GM21576 (cell line): ENCODE measurements at regions not wholly inside any gene's neighbourhood (a gene's known extent, or its start where the extent isn't known, plus 50 kb on each side); places are given as distances from the start of the nearest gene placed in this dataset.

Source experiments
- ATAC-seq: cut with Tn5 transposase; IDR thresholded peaks from one replicate; pipeline ENCODE4 v1.9.1; 2021; ENCODE audit warnings: mild to moderate bottlenecking, moderate library complexity; ENCODE audit not compliant: unreplicated experiment

DNA sequence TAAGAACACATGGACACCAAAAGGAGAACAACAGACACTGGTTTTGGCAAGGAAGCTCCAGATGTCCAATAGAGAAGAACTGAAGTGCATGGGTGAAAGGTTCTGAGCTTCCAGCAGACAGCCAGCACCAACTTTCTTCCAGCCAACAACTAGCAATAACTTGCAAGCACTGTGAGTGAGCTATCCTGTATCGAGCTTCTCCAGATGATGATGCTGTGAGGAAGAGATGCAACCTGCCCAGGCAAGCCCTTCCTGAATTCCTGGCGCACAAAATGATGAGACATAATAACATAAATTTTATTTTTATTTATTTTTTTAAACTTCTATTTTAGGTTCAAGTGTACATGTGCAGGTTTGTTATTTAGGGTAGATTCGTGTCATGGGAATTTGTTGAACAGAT, 692.1 kb downstream of the DNAJB9 start:
- no peak for ATAC-seq

DNA sequence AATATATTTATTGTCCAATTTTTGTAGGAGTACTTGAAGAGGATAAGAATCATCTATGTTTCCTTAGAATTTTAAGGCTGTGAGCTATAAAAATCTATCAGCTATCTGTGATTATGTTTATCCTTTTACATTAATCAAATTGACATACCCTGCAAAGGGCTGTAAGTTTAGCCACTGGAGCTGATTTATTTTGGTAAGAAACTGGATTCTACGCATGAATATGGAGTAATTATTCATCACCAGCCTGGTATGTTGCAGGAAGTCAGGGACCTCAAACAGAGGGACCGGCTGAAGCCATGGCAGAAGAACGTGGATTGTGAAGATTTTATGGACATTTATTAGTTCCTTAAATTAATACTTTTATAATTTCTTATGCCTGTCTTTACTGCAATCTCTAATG, 696.9 kb downstream of the DNAJB9 start:
- ATAC-seq, result no peak

DNA sequence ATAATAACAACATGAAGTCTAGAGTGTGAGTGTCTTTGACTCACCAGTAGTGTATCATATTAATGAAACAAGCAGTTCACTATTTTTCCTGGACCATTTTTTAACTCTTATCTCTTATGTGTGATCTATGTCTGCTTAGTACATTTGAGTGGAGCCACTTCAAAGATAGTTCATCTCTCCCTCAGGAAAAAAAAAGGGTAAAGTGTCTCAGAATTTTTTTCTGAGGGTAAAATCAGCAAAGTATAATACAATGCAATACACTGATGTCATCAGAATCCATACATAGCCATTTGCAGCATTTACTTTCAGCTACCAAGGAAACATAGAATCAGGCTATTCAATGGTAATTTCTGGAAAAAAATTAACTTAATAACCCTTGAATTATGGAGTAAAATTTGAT, 706.7 kb downstream of the DNAJB9 start:
- ATAC-seq, result no peak

DNA sequence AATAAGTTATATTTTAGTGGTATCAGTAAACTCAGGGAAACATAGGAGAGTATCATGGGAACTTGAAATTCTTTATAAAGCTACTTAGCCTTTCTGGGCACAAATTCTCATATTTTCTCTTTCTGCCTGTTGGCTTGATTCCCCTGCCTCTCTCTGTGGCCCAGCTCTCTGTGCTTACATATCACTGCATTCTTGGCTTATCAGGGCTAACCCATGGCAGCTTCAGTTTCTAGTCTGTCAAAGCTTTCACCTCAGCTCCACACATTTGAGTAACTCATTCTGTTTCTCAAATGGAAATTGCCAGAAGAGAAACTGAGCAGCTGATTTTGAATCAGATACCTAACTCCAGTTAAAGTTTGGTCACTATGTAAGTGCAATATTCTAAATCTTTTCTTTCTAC, 713.1 kb downstream of the DNAJB9 start:
- no peak for ATAC-seq

DNA sequence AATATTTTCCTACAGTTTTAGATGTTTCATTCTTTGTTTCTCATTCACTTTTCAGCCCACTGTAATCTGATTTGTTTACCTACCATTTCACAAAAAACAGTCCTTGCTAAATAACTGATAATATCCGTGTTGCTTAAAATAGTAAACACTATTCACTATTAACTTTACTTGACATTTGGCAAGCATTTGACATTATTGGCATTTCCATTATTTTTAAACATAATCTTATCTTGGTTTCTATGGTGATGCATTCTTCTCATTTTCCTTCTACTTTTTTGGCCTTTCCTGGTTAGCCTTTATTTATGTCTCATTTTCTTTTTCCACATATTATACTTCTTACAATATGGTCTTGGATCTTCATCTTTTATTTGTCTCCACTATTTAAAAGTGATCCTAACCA, 715.3 kb downstream of the DNAJB9 start:
- ATAC-seq, result no peak

DNA sequence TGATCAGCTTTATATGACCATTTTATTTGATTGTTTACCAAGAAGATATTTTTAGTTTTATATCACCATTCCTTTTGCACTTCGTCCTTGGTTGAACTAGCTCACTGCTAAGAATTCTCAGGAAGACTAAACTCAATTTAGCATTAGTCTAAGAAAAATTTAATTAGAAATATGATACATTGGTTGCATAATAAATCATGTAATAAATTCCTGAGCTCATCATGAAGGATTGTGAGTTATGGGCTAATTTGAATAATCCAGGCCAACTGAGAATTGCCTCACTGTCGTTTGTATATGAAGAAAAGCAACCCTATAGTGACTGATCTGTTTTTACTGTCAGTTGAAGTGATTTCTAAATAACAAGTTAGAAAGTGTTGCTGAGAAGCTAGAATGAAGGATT, 725.5 kb downstream of the DNAJB9 start:
- ATAC-seq, result no peak

DNA sequence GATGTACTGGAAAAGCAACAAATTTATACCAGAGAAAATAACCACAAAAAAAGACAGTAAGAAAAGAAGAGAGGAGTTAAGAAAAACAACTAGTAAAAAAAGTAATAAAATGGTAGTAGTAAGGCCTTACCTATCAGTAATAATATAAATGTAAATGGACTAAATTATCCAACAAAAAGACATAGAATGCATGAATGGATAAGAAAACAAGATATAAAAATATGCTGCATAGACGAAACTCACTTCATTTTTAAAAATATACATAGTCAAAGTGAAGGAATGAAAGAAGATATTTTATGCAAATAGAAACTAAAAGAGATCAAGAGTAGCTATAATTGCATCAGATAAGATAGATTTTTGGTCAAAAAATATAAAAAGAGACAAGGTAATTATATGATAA, 739.1 kb downstream of the DNAJB9 start:
- no peak for ATAC-seq

DNA sequence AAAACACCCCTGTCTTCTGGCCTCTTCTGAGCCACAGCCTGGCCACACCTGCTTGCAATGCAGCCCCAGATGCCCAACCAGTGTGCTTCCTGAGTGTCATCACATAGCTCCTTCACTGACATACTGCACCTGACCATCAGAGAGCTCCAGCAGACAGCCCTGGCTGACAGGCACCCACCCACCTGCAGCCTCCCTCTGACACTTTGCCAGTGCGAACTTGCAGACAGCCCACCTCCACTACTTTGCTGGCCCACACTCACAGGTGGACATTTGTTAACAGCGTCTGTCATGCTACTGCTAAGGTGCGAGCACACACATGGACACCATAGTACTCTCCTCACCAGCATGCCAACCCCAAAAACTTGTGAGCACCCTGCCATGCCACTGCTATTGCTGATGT, 740.1 kb downstream of the DNAJB9 start:
- ATAC-seq, result no peak

DNA sequence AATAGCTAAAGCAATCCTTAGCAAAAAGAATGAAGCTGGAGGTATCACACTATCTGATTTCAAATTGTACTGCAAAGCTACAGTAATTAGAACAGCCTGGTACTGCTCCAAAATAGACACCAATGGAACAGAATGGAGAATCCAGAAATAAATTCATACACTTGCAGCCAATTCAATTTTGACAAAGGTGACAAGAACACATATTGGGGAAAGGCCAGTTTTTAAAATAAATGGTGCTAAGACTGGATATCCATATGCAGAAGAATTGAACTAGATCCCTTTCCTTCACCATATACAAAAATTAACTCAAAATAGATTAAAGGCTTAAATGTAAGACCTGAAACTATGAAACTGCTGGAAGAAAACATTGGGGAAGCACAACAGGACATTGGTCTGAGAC, 748.5 kb downstream of the DNAJB9 start:
- ATAC-seq, result no peak

DNA sequence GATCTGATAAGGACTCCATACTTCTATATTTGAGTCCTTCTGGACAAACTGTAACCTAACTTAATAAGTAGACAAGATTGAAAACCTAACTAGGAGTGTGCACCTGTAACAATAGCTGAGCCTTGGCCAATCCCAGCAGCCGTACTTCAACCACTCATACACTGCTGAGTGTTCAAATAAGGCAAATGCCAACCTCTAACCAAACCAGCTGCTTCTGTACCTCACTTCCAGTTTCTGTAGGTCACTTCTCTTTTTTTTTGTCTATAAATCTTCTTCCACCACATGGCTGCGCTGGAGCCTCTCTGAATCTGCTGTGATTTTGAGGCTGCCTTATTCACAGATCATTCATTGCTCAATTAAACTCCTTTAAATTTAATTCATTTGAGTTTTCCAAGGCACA, 753.2 kb downstream of the DNAJB9 start:
- ATAC-seq, result no peak

DNA sequence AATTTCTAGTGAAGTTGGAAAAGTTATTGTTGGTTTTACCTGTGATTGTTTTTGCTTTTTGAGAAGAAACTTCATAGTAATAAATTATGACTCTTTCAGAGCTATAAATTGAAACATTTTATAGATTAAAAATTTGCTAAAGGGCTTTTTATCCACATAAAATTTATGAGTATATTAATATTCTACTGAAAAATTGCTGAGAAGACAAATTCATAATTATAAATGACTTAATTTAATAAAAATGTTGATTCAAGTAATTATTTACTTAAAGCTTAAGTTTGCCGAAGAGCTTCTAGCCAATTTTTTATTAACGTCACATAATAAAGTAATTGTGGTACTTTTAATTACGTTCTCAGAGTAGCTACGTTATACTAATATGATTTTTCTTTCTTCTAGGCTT, 761.7 kb downstream of the DNAJB9 start:
- ATAC-seq, result no peak

DNA sequence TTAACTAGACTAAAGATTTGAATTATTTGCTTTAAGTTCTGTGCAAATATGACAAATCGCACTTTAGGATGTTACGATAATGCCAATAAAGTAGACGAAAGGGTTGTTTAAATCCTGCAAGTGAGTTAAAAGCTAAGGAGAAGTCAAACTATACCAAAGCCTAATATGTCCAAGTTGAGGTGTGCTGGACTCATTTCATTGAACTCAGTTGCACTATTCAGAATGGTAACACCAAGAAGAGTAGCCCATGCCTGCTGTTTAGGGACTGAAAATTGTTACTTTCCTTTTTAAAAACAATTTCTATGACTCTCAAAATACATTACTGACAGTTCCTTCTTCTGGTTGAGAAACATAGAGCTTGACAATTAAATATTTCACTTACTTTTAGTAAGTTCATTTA, 766.3 kb downstream of the DNAJB9 start:
- ATAC-seq, result no peak

DNA sequence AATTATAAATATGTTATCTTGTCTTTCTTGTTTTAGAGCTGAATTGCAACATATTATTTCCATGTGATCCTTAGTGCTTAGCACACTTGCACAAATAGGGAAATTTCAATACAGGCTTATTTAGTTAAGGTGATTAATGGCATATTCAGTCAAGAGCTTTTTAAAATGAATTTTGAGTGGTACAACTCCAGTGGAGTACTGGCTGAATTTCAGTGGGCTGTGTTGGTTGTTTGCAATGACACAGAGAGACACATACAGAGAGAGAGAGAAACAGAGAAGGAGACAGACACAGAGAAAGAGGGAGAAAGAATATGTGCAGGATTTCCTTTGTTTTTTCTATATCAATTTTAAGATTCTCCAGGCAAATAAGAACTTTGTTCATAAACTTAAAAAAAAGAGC, 766.9 kb downstream of the DNAJB9 start:
- no peak for ATAC-seq

DNA sequence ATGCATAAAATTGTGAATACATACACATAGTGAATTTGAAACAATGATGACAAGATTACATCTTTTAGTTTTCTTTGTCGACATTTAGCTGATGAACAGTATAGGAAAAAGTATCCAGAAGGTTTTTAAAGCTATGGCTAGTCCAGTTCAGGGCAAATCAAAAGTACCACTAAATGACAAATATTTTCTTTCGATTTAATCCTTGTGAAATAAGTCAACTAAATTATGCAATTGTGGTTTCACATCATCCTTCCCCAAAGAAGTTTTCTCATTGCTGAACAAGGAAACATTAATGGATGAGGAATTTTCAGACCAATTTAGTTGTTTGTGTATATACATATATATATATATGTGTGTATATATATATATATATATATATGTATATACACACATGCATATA, 774.0 kb downstream of the DNAJB9 start:
- ATAC-seq, result no peak

DNA sequence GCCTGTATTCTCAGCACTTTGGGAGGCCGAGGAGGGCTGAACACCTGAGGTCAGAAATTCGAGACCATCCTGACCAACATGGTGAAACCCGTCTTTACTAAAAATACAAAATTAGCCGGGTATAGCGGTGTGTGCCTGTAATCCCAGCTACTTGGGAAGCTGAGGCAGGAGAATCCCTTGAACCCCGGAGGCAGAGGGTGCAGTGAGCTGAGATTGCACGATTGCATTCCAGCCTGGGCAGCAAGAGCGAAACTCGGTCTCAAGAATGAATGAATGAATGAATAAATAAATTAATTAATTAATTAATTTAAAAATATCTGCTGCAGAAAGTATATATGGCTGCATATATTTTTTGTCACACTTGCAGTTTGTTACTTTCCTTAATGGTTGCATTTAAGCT, 781.8 kb downstream of the DNAJB9 start:
- ATAC-seq, result no peak

DNA sequence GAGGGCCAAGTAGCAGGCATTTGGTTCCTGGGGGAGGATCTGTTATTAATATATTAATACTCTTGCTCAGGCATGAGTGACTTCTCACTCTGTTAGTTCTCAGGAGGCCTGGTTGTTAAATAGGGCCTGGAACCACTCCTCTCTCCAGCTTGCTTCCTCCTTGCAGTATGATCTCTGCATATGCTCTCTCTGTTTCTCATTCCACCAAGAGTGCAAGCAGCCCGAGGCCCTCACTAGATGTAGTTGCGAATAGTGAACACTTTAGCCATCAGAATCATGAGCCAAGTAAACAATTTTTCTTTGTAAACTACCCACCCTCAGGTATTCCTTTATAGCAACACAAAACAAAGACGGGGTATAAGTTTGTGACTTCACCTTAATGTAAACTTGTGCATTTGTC, 784.3 kb downstream of the DNAJB9 start:
- no peak for ATAC-seq

DNA sequence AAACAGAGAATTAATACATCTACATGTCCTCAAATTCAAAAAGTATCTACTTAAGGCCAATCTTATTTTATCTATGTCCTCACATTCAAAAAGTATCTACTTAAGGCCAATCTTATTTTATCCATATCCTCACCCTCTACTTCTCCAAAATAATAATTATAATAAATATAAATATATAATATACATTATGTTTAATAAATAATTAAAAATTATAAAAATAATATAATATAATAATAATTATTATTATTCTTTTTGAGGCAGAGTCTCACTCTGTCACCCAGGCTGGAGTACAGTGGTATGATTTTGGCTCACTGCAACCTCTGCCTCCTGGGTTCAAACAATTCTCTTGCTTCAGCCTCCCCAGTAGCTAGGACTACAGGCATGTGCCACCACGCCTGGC, 784.9 kb downstream of the DNAJB9 start:
- no peak for ATAC-seq

DNA sequence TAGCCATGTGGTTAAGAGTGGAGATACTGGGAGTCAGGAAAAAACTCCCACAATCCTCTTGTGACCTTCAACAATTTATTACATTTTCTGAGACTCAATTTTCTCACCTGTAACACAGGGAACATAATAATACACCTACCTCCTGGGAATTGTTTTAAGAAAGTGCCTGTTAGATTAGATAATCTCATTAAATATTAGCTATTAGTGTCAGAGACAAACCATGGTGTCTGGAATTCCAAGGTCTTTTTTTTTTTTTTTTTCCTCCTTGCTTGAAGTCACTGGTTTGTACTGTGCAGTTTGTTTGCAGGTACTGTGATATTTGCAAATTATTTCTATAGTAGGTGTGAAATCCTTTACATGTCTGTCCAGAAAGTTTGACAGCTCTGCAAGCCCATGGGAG, 806.1 kb downstream of the DNAJB9 start:
- no peak for ATAC-seq

DNA sequence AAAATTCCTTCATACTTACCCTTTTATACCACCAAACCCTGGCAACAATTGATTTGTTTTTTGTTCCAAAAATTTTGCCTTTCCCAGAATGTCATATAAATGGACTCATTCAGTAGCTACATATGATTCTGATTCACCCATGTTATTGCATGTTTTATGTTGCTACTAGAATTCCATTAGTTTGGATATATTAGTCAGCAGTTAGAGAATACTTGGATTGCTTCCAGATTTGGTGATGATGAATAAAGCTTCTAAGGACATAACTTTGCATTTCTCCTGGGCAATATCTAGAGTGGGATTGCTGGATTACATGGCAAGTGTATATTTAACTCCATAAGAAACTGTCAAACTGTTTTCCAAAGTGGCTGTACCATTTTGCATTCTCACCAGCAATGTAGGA, 806.9 kb downstream of the DNAJB9 start:
- ATAC-seq, result no peak

DNA sequence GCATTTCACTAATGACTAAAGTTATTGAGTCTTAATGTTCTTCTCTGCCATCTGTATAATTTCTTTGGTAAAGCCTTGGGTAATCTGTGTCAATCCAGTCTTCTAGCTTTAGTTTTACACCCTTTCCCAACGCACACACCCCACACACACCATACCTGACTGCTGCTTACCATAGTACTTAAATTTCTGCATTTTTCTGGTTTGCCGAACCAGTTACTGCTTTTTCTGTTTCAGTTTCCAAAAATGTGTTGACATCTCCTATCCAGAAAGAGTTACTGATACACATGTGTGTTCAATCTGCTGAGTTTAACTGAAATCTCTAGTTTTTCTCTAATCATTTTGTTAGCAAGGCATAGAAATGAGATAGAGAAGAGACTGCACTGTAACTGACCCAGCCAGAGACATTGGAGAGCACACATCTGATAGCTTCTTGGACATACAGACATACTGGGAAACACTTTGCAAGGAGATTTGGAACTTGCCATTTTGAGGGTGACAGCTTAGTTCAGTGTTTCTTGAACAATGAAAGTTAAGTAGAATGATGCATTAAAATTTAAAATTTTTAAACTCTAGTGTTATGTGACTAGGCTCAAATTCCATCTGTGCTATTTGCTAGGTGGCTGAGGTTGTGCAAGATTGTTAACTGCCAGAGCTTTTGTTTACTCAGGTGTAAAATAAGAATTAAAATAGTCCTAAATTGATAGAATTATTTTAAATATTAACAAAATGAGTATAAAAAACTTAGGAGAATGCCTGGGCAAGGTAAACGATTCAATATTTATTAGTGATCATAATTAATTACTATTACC, 807.6 kb downstream of the DNAJB9 start:
- ATAC-seq, result no peak

DNA sequence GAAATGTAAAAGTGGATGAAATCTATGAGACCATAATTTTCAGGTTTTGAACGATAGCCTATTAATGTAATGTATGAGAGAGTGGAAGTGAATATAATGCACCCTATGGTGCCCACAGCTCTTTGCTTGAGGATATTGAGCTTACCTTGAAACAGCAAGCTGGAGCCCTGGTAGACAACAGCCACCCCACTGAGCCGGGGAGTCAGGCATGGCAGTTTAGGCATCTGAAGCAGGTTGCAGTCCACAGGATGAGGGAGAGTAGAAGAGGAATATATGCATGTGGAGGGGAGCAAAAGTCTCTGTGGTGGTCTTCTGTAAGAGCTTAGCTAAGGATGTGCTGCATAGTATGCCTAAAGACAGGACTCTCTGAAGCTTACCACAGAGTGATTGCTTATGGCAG, 817.3 kb downstream of the DNAJB9 start:
- no peak for ATAC-seq

DNA sequence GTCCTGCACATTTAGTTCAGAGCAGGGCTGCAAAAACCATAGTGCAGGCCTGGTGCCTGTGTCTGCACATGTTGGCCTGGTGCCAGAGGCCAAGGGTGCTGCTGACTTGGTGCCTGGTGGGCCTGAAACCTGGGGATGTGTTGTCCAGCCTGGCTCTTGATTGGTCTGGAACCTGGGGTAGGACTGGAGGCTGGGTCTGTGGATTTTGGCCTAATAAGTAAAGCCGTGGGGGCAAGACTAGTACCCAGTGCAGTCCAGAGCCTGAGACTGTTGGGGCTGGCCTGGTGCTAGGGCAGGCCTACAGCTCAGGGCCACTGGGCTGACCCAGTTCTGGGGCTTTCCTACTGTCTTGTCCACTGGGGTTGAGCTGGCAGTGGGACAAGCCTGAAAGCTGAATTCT, 817.9 kb downstream of the DNAJB9 start:
- ATAC-seq, result no peak

DNA sequence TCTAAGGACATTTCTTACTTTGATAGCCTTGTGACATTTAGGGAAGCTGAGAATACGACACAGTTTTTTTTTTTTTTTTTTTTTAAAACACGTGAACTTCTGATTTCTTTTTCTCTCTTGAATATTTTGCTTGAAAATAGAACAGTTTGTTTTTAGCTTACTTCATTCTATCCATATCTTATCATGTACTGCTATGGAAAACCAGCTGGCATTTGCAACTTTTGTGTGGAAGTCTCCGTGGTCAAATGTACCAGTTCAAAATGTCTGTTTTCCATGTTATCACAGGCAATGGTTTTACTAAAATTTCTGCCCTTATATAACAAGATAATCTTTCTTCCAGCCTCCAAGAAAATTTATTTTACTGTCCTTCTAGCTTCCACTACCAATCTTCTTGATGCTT, 821.6 kb downstream of the DNAJB9 start:
- ATAC-seq, result no peak
